Esophagus squamous epithelium (tissue), 5 donors: ENCODE measurements at regions not wholly inside any gene's neighbourhood (a gene's known extent, or its start where the extent isn't known, plus 50 kb on each side); places are given as distances from the start of the nearest gene placed in this dataset.

Source experiments
- DNase-seq: peaks from one replicate; lab custom pipeline; 2025; lab: John Stamatoyannopoulos, UW
- H3K27ac ChIP-seq, 4 donors: fragments of 200-600 bp; sonication (generic); one replicate each; pipeline ENCODE4 v1.5.1; 2016 to 2019; ENCODE audit warnings: mild to moderate bottlenecking in 1 of 4
- H3K27me3 ChIP-seq, 4 donors: fragments of 200-600 bp; sonication (generic); 1 replicate in 3 of 4; 2 replicates in 1 of 4; pipeline versions ENCODE4 v1.5.1 to v1.6.0; 2017 to 2021; ENCODE audit warnings: antibody characterized with exemption in 1 of 4
- H3K36me3 ChIP-seq, 3 donors: fragments of 200-600 bp; sonication (generic); one replicate each; pipeline ENCODE4 v1.5.1; 2016 to 2019
- H3K4me1 ChIP-seq, 3 donors: fragments of 200-600 bp; sonication (generic); one replicate each; pipeline ENCODE4 v1.5.1; 2017 to 2019
- H3K4me3 ChIP-seq, 4 donors: fragments of 200-600 bp; sonication (generic); 1 replicate in 3 of 4; 2 replicates in 1 of 4; pipeline ENCODE4 v1.5.1; 2016 to 2019; ENCODE audit warnings: mild to moderate bottlenecking in 2 of 4, moderate library complexity in 1 of 4
- H3K9me3 ChIP-seq, 3 donors: fragments of 200-600 bp; sonication (generic); one replicate each; pipeline ENCODE4 v1.5.1; 2016 to 2019
- POLR2A ChIP-seq, 4 donors: fragments of 450-650 bp; IDR thresholded peaks; one replicate each; pipeline ENCODE4 v1.6.1; 2017; ENCODE audit warnings: antibody characterized with exemption in 4 of 4, mild to moderate bottlenecking in 4 of 4, moderate library complexity in 3 of 4
- WGBS, 2 donors: methylation state at CpG; one replicate each; pipeline ENCODE4 v1.1.5; 2018; 5-methylcytosine and 5-hydroxymethylcytosine counted together
- intact Hi-C: fragments of 100-400 bp; cut with DNase I; formaldehyde crosslinking; loops from one replicate; pipeline ENCODE4 v1.15.0; 2022
- TF ChIP-seq, protein P1 (sequence below), 6 experiments: fragments of 450-650 bp in 4 of 6; fragments of 200-600 bp in 2 of 6; sonication (generic) in 2 of 6; IDR thresholded peaks; one replicate each; pipeline ENCODE4 v1.5.1; 2016 to 2019; ENCODE audit warnings: antibody characterized with exemption in 6 of 6, mild to moderate bottlenecking in 4 of 6, moderate library complexity in 4 of 6
- donor health status: DM: yes; HTN: yes; CAD: no.

DNA sequence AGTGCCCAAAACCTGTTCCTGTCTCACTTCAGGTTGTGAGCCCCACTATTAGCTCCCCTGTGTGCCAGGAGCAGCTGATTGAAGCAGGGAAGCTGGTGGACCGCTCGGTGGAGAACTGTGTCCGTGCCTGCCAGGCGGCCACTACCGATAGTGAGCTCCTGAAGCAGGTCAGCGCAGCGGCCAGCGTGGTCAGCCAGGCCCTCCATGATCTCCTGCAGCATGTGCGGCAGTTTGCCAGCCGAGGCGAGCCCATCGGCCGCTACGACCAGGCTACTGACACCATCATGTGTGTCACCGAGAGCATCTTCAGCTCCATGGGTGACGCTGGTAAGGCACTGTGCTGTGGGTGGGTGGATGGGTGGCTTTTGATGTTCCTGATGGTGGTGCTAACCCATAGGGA is 334.1 kb upstream of the TPM1 start:
- Histone ChIP-seq H3K9me3 (no peaks in the 10 kb centered on the region), H3K27ac (no peak overlapping the region), H3K4me3 (no peak overlapping the region), H3K27me3 (no peaks in the 10 kb centered on the region), H3K4me1 (no peaks in the 10 kb centered on the region), H3K36me3 (peaks cover 0 to 16% (median 0%) of the 10 kb centered on the region in 3 donors)
- intact Hi-C loops: no loop called here
- 83 to 97% methylated on average over 2 to 6 of the region's 16 CpGs for WGBS, 2 donors
- TF ChIP-seq POLR2A (IDR thresholded peaks at IDR 0.05): no peak
- TF ChIP-seq, protein P1, sequence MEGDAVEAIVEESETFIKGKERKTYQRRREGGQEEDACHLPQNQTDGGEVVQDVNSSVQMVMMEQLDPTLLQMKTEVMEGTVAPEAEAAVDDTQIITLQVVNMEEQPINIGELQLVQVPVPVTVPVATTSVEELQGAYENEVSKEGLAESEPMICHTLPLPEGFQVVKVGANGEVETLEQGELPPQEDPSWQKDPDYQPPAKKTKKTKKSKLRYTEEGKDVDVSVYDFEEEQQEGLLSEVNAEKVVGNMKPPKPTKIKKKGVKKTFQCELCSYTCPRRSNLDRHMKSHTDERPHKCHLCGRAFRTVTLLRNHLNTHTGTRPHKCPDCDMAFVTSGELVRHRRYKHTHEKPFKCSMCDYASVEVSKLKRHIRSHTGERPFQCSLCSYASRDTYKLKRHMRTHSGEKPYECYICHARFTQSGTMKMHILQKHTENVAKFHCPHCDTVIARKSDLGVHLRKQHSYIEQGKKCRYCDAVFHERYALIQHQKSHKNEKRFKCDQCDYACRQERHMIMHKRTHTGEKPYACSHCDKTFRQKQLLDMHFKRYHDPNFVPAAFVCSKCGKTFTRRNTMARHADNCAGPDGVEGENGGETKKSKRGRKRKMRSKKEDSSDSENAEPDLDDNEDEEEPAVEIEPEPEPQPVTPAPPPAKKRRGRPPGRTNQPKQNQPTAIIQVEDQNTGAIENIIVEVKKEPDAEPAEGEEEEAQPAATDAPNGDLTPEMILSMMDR (IDR thresholded peaks at IDR 0.05): no peak
- DNase-seq: no peak

DNA sequence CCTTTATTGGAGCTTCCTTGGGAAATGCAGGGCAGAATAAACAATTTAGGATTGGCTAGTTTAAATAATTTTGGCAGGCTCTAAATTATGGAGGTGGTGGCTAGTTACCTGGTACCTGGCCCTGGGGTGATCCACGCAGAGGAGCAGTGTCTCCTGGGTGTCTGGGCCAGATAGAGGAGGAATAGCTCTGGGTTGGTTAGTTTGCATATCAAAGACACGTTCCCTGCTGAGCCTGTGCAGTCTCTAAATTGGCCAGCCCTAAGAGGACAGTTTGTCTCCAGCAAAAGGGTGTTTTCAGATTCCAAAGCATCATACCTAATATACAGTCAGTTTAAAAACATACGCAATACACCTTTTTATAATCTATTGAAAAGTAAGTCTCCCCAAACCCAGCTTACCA is 333.3 kb upstream of the TPM1 start:
- intact Hi-C loops: no loop called here
- TF ChIP-seq POLR2A (IDR thresholded peaks at IDR 0.05): no peak
- TF ChIP-seq, protein P1 (IDR thresholded peaks at IDR 0.05): no peak
- no peaks in the 10 kb centered on the region for H3K27me3 ChIP-seq
- no peak for DNase-seq
- H3K9me3 ChIP-seq: no peaks in the 10 kb centered on the region
- no peak overlapping the region for H3K27ac ChIP-seq
- peaks cover 0 to 16% (median 0%) of the 10 kb centered on the region in 3 donors for H3K36me3 ChIP-seq
- WGBS, 2 donors: 96 to 100% methylated on average over 2 to 3 of the region's 3 CpGs
- H3K4me1 ChIP-seq: no peaks in the 10 kb centered on the region
- no peak overlapping the region for H3K4me3 ChIP-seq

DNA sequence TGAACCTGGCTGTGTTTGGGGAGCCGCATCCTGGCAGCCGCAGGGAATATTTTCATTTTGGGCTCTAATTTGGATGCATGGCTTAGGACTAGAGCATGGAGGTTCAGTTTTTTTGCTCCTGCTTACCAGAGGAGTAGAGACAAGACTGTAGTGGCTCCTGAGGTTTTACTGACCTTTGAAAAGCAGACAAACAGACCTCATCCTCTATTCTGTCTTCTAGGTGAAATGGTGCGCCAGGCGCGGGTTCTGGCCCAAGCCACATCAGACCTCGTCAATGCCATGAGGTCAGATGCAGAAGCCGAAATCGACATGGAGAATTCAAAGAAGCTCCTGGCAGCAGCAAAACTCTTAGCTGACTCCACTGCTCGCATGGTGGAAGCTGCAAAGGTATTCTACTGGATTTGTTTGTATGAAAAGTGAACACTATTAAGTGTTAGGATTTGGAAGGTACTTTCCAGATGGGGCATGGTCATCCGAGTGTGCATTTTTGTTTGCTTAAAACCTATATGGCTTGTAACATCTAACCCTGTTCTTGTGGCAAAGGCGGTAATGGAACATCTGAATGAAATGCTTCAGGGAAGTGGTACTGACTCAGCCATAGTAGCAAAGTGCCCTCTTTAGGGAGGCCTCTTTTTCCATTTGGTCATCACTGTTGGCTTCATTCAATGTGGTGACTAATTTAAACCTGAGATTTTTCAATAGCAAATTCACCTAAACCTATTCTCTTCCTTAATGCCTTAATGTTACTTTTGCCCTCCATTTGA is 330.7 kb upstream of the TPM1 start:
- Histone ChIP-seq H3K4me1 (no peaks in the 10 kb centered on the region), H3K4me3 (no peak overlapping the region), H3K27ac (no peak overlapping the region), H3K9me3 (no peaks in the 10 kb centered on the region), H3K27me3 (no peaks in the 10 kb centered on the region), H3K36me3 (peaks cover 0 to 23% (median 0%) of the 10 kb centered on the region in 3 donors)
- intact Hi-C loops: no loop called here
- DNase-seq: no peak
- WGBS, 2 donors: 85 to 91% methylated on average over 11 of the region's 11 CpGs
- no peak for TF ChIP-seq POLR2A (IDR thresholded peaks at IDR 0.05)
- TF ChIP-seq, protein P1 (IDR thresholded peaks at IDR 0.05): no peak

DNA sequence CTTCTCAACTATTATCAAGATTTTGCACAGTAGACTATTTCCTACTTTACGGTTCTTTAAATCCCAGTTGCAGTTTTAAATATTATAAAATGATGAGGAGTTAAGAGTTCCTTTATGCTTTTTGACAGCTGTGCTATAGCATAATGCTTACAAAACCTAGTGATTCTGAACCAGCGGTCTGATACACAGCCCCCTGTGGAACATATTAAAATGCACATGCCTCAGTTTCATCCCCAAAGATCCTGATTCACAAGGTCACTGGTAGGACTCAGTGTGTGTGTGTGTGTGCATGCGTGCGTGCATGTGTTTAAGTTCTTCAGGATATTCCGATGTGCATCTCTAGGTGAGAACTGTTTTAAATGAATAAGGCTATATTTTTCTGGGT is 330.1 kb upstream of the TPM1 start:
- Histone ChIP-seq H3K4me3 (no peak overlapping the region), H3K9me3 (no peaks in the 10 kb centered on the region), H3K27ac (no peak overlapping the region), H3K36me3 (peaks cover 0 to 29% (median 0%) of the 10 kb centered on the region in 3 donors), H3K27me3 (no peaks in the 10 kb centered on the region), H3K4me1 (no peaks in the 10 kb centered on the region)
- WGBS, 2 donors: 76 to 78% methylated on average over 5 of the region's 5 CpGs
- TF ChIP-seq, protein P1 (IDR thresholded peaks at IDR 0.05): no peak
- TF ChIP-seq POLR2A (IDR thresholded peaks at IDR 0.05): no peak
- no peak for DNase-seq
- intact Hi-C loops: no loop called here

DNA sequence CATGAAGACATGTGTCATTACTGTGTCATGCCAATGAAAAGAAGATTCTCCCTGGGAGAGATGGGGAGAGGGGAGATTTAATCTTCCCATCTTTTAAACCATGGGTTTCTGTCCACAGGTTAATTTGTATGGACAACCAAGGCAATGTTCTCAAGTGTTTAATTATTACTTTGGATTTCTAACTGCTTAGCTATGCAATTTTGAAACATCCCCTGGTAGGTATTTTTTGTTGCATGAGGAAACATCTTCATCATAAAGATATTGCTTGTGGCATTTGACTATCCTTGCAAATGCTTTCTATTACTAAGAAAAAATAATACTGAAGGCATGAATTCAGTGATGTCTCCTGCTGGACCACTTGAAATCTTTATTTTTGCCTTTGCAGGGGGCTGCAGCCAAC is 326.6 kb upstream of the TPM1 start:
- Histone ChIP-seq H3K27me3 (no peaks in the 10 kb centered on the region), H3K9me3 (no peaks in the 10 kb centered on the region), H3K36me3 (peaks cover 0 to 54% (median 0%) of the 10 kb centered on the region in 3 donors), H3K27ac (no peak overlapping the region), H3K4me1 (no peaks in the 10 kb centered on the region), H3K4me3 (no peak overlapping the region)
- no peak for DNase-seq
- TF ChIP-seq, protein P1 (IDR thresholded peaks at IDR 0.05): no peak
- intact Hi-C loops: no loop called here
